Fibroblast of peridontal ligament (primary cell): ENCODE measurements at regions not wholly inside any gene's neighbourhood (a gene's known extent, or its start where the extent isn't known, plus 50 kb on each side); places are given as distances from the start of the nearest gene placed in this dataset.

Experiments
- DNase-seq: peaks from one replicate; pipeline ENCODE4 v3.0.0-alpha.2; 2010; ENCODE audit errors: extremely low read depth

- no peak for DNase-seq
These were observed 59.5 kb upstream of the CDCA7L start for GRCh38 chr7:22005151-22005550.

GRCh38 chr7:22002726-22003125 lies 57.0 kb upstream of the CDCA7L start:
- no peak for DNase-seq

- DNase-seq: peak; percentile 76
These were observed 55.8 kb upstream of the CDCA7L start for GRCh38 chr7:22001345-22002004.

DNA sequence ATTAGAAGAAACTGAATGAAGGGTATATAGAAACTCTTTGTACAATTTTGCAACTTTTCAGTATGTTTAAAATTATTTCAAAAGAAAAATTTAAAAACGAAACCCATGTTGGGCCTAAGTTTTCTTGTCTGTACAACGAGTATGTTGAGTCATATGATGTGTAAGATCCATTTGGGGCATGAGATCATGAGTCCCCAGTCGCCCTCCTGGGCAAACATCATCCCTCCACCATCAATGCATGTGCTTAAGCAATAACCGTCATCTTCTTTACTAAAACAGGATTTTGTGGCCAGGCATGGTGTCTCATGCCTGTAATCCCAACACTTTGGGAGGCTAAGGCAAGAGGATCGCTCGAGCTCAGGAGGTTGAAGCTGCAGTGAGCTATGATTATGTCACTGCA lies 54.2 kb upstream of the CDCA7L start:
- peak; percentile 41 for DNase-seq

DNA sequence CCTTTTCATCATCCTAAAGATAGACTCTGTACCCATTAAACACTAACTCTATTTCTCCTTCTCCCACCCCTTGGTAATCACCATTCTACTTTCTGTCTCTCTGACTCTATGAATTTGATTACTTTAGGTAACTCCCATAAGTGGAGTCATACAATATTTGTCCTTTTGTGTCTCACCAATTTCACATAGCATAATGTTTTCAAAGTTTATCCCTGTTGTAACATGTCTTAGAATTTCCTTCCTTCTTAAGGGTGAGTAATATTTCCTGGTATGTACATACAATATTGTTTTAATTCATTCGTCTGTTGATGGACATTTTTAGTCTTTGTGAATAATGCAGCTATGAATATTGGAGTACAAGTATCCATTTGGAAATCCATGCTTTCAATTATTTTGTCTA lies 50.9 kb upstream of the CDCA7L start:
- no peak for DNase-seq
